GM10248 (cell line): ENCODE measurements at regions not wholly inside any gene's neighbourhood (a gene's known extent, or its start where the extent isn't known, plus 50 kb on each side); places are given as distances from the start of the nearest gene placed in this dataset.

Experiments used
- CTCF ChIA-PET: fragments of 300-600 bp; sonication (Branson Sonifier 250); formaldehyde crosslinking; extraction: SDS; loops from one replicate; lab custom pipeline; 2021; ENCODE audit warnings: antibody characterized with exemption; lab: Yijun Ruan, JAX
- POLR2A ChIA-PET: fragments of 350-650 bp; sonication (Branson Sonifier 250); formaldehyde crosslinking; extraction: SDS; loops from one replicate; lab custom pipeline; 2020; ENCODE audit warnings: antibody characterized with exemption; lab: Yijun Ruan, JAX
- DNase-seq: peaks from one replicate; pipeline ENCODE4 v3.0.0; 2012; ENCODE audit errors: extremely low spot score
- TF ChIP-seq, protein P1 (sequence below): IDR thresholded peaks from 2 replicates; pipeline ENCODE4 v1.5.1; 2012; ENCODE audit warnings: mild to moderate bottlenecking, low read depth; ENCODE audit errors: extremely low read depth, missing control alignments, control extremely low read depth

DNA sequence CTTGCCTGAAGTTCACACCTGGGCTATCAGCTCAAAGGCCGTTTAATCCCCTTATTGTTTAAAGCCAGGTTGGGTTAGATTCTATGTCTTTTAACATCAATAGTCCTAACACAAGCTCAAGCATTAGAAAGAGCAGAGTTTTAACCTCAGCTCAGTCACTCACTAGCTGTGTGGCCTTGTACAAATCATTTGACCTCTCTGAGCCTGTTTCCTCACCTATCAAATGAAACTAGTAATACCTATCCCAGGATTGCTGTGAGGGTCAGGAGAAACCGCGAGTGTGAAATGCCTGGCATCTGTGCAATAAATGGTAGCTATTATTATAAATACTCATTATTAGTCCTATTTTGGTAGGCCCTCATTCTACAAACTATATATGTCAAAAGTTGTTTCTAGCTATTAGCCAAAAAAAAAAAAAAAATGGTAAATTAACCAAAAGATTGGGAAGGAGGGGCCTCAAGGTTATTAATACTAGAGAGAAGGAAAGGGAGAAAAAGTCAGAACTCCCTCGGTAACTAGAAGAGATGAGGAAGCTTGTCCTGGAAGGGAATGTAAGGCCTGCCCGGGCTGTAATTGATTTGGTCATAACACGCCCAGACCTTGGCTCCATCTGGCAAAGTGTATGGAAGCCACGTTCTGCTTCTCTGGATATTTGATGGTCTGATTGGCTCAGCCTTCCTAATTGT, 510.5 kb upstream of the PROK2 start:
- no peak for DNase-seq
- CTCF ChIA-PET = interaction anchor here (0.8 to 1.9 kb wide), 5 partner anchors 9 to 420 kb away, joined by 3 to 6 read pairs (median 5); no protein-coding TSS in a partner anchor
- TF ChIP-seq, protein P1, sequence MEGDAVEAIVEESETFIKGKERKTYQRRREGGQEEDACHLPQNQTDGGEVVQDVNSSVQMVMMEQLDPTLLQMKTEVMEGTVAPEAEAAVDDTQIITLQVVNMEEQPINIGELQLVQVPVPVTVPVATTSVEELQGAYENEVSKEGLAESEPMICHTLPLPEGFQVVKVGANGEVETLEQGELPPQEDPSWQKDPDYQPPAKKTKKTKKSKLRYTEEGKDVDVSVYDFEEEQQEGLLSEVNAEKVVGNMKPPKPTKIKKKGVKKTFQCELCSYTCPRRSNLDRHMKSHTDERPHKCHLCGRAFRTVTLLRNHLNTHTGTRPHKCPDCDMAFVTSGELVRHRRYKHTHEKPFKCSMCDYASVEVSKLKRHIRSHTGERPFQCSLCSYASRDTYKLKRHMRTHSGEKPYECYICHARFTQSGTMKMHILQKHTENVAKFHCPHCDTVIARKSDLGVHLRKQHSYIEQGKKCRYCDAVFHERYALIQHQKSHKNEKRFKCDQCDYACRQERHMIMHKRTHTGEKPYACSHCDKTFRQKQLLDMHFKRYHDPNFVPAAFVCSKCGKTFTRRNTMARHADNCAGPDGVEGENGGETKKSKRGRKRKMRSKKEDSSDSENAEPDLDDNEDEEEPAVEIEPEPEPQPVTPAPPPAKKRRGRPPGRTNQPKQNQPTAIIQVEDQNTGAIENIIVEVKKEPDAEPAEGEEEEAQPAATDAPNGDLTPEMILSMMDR = no peak
- POLR2A ChIA-PET = interaction anchor here (0.5 kb wide), 1 partner anchor 11 kb away, joined by 3 read pairs; no protein-coding TSS in a partner anchor

DNA sequence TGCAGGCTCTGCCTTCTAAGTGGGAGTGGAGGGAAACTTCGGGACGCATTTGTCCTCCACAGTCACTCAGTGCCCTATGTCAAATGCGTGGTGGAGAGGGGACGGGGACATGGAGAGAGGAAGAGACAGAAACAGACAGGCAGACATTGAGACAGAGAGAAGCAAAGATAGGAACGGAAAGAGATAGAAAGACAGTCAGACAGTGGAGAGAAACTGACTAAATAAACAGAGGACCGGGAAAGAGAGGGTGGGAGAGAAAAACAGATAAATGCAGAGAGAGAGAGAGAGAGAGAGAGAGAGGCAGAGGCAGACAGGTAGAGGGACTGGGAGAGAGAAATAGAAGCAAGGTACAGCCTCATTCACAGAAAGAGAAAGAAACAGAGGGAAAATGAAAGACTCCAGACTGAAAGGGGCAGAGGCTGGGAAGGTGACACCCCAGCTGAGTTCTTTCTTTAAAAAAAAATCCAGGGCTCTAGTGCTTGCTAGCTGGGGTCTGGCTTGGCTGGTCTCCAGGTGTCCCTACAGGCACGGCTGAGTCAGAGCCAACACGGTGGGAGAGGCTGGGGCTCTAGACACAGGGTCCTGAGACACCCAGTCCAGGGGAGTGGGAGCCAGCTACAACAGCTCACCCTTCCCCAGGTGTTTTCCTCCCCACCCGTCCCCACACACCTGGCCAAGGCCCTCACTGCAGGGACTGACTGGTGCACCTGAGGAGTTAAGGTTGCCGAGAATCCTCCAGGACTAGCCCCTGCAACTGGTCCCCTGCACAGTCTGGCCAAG, 506.1 kb upstream of the PROK2 start:
- TF ChIP-seq, protein P1 = no peak
- ChIA-PET POLR2A (interaction anchor here (0.7 kb wide), 1 partner anchor 14 kb away, joined by 3 read pairs; no protein-coding TSS in a partner anchor), CTCF (interaction anchor here (1.1 kb wide), 1 partner anchor 32 kb away, joined by 3 read pairs; no protein-coding TSS in a partner anchor)
- no peak for DNase-seq

DNA sequence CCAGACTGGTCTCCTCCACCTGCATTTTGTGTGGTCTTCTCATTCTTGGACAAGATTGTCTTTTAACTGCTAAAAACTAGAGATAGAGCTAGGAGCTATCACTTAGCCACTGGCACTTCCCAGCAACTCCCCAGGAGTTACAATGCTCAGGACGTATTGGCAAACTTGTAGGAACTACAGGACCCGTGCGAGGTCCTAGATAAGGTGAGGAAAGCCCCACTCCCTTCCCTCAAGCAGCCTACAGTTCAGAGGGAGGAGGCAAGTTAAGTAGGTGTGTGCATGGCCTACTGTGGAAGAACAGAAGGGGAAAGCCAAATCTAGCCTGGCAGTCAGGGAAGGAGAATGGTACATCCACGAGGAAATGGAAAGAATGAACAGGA, 504.7 kb upstream of the PROK2 start:
- no peak for DNase-seq
- ChIA-PET CTCF (no interaction called here), POLR2A (no interaction called here)
- TF ChIP-seq, protein P1 = no peak

DNA sequence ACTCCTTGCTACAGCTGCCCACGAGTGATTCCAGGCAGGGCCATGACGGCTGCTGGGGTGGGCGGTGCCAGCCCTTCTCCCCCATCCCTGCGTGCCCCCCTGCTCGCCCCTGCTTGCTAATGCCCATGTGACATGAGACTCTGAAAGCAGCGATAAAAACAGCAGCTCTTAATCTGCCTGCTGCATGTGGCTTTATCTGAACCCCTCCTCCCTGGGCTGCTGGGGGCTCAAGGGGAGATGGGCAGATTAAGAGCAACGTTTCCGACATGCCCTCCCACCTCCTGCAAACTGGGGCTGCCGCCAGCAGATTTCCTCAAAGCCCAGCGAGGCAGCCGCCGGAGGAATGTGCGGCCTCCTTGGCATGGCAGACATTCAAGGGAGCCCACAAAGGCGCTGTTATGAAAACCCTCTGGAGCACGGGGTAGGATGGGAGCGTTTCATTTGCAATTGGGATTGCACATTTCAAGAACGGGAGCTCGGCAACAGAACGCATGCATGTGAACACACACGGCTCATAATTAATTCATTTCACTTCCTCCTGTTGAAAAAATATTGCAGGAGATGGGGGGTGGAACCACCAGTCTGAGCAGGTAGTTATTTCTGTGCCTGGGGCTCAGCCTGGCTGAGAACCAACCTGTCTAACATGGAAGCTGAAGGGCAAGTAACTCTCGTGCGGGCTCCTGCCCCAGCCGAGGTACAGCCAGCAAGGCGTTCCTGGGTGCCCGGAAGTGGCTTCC, 504.2 kb upstream of the PROK2 start:
- CTCF ChIA-PET = interaction anchor here (1.0 to 1.4 kb wide), 3 partner anchors 11 to 414 kb away, joined by 3 to 5 read pairs (median 3); no protein-coding TSS in a partner anchor
- POLR2A ChIA-PET = no interaction called here

DNA sequence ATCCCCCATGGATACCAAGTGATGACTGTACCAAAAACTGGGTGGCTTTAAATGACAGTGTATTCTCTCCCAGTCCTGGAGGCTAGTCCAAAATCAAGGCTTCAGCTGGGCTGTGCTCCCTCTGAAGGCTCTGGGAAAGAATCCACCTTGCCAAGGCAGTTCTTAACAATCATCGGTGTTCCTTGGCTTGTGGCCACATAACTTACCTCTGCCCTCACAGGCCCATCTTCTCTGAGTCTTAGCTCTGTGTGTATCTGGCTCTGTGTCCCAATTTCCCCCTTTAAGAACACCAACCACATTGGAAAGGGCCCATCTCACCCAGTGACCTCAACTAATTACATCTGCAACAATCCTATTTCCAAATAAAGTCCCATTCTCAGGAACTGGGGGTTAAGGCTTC, 503.0 kb upstream of the PROK2 start:
- TF ChIP-seq, protein P1 = no peak
- CTCF ChIA-PET = interaction anchor here (1.3 to 1.4 kb wide), 3 partner anchors 10 to 412 kb away, joined by 3 to 5 read pairs (median 3); no protein-coding TSS in a partner anchor
- POLR2A ChIA-PET = no interaction called here
- no peak for DNase-seq

More for the DNA sequence above, 504.2 kb upstream of the PROK2 start:
- DNase-seq = peak; percentile 49
- TF ChIP-seq, protein P1 = no peak

DNA sequence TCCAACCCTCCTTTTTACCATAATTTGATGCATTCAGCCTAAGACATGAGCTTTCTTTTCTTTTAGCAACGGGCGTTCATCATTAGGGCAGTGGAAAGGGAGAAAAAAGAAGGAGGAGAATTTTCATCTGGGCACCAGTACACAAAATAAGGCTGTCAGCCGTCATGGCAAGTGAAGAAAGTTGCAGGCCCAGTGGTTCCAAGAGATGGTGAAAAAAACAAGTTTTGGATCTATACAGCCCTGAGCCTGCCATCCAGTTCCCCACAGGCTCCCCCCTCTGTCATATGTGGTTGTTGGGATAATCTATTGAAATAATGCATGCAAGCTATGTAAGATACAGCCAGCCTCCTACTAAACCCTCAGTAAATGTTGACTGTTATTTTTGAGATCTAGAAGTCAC, 500.6 kb upstream of the PROK2 start:
- DNase-seq = no peak
- ChIA-PET CTCF (interaction anchor here (0.9 to 3.6 kb wide), 7 partner anchors 10 to 410 kb away, joined by 3 to 10 read pairs (median 4); no protein-coding TSS in a partner anchor), POLR2A (no interaction called here)
- TF ChIP-seq, protein P1 = no peak
